Muscle of arm (tissue), 1 donor: ENCODE measurements at regions not wholly inside any gene's neighbourhood (a gene's known extent, or its start where the extent isn't known, plus 50 kb on each side); places are given as distances from the start of the nearest gene placed in this dataset.

Experiments
- DNase-seq: peaks from one replicate; pipeline ENCODE4 v3.0.0-alpha.2; 2013

GRCh38 chr7:36802459-36803135 lies 78.3 kb upstream of the AOAH start:
- DNase-seq = peak; percentile 43

GRCh38 chr7:36796850-36797536 lies 72.7 kb upstream of the AOAH start:
- no peak for DNase-seq

- DNase-seq = no peak
Measured at GRCh38 chr7:36795451-36796021, 71.2 kb upstream of the AOAH start.

- no peak for DNase-seq
Measured at GRCh38 chr7:36794689-36795088, 70.4 kb upstream of the AOAH start.

- DNase-seq = no peak
Measured at GRCh38 chr7:36792421-36792820, 68.1 kb upstream of the AOAH start.

DNA sequence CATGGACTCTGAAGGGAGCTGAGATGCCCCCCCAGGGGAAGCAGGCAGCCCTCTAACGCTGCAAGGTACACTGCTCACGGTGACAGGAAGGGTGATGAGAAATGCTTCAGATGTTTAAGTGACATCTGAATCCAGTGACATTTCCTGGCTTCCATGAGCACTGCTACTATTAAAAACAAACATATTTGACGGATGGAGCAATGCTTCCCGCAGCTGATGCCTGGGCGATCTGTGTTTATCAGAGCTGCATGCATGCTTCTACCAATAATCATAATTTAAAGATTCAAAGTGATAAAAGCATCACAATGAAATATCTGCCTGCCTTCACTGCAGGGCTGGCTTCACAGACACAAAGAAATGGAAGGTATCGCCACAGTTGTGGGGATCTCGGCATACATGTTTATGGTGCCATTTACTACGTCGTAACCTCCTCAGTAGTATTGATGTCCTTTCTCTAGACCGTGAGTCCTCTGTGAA lies 66.1 kb upstream of the AOAH start:
- no peak for DNase-seq

DNA sequence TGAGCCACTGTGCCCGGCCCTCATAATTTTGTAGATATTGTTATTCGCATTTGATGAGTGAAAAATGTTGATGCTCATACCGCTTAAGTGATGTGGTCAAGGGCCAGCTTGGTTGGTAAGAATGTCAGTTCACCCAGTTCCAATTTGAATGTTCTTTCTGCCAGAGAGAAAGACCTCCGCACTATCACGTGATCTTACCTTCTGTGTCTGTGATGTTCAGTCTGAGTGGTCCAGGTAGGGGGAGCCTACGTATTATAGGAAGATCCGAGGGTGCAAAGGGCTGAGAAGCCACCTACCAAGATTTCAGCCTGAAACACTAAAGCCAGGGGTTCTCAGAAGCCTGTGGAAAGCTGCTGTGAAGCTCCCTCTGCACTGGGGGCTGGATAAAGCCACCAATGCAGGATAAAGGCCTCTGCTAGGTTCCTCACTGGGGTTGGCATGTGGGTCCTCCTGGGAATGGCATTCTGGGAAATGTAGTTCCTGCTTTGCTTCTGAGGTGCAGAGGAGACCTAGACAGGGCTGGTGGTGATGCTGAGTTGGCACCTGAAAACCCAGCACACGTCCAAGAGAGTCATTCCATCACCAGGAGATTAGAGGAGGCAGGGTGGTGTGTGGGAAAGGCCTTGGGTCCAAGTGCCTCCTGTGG lies 64.7 kb upstream of the AOAH start:
- DNase-seq = no peak

DNA sequence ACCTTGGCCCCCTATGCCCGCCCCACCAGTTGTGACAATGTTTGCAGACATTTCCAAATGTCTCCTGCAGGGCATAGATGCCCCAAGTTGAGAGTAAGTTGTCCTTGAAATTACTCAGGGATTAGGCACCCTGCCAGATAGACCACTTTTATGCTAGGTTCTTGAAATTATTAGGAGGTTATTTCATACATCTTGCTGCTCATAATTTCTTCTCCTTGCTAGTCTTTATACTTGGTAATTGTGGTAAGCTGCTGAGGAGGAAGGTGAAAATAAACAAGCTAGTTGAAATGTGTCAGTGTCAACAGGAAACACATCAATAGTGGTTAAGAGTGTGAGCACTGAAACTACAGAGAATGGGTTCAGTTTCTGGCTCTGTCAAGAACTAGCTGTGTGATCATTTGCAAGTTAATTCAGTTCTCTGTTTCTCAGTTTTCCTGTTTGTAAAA lies 63.7 kb upstream of the AOAH start:
- DNase-seq = no peak

- peak; percentile 29 for DNase-seq
Measured at GRCh38 chr7:36784991-36785940, 61.0 kb upstream of the AOAH start.

GRCh38 chr7:36781011-36781738 lies 56.9 kb upstream of the AOAH start:
- DNase-seq = no peak

- no peak for DNase-seq
Measured at GRCh38 chr7:36777855-36778254, 53.6 kb upstream of the AOAH start.

- no peak for DNase-seq
Measured at GRCh38 chr7:36777062-36777461, 52.8 kb upstream of the AOAH start.

DNA sequence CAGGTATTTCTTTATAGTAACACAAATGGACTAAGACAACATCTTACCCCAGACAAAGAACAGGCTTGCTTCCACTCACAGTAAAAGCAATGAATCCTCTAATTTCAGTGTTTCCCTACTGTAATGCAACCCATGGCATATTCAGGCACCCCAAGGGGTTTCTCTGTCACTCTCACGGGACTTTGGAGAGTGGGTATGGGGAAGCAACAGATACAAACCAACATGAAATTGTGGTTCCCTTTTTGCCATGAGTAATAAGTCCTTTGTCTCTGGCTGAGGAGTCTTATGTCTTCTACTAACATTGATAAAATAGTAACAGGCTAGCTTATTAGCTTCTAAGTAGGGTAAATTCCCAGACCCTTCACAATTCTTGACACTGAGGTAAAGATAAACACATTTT lies 51.4 kb upstream of the AOAH start:
- no peak for DNase-seq

DNA sequence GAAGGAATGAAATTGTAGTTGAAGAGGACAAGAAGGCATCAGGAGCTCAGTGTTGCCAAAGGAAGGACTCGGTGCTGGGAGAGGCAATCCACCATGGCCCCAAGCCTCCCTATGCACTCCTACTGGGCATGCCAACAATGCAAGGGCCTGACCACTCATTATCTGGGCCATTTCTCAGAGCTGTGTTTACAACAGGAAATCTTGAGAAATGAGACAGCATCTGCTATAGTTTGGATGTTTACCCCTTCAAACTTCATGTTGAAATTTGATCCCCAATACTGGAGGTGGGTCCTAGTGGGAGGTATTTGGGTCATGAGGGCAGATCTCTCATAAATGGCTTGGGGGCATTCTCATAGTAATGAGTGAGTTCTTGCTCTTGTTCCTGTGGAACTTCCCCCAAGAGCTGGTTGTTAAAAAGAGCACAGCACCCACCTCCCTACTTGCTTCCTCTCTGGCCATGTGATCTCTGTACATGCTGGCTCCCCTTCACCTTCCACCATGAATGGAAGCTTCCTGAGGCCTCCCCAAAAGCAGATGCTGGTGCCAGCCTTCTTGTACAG lies 50.8 kb upstream of the AOAH start:
- no peak for DNase-seq
